ENCODE measurements at regions not wholly inside any gene's neighbourhood (a gene's known extent, or its start where the extent isn't known, plus 50 kb on each side); places are given as distances from the start of the nearest gene placed in this dataset.

DNA sequence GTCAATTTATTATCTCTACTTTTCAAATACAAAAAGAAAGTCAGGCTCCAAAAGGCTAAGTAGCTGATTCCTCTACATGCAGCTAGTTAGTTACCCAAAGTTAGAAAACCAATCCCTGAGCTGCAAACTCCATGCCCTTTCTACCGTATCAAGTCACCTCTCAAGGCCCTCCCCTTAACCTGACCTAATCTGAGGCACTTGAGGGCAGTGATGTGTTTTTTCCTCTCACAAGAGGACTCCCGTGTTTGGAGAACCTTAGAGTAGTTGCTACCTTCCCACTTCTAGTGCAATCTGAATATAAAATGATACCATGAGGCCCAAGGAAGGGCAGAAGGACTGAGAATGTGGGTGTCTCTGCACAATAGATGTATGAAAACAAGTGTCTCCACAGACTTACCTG, 907.9 kb upstream of the CELF4 start:
- TF ChIP-seq, protein P1, sequence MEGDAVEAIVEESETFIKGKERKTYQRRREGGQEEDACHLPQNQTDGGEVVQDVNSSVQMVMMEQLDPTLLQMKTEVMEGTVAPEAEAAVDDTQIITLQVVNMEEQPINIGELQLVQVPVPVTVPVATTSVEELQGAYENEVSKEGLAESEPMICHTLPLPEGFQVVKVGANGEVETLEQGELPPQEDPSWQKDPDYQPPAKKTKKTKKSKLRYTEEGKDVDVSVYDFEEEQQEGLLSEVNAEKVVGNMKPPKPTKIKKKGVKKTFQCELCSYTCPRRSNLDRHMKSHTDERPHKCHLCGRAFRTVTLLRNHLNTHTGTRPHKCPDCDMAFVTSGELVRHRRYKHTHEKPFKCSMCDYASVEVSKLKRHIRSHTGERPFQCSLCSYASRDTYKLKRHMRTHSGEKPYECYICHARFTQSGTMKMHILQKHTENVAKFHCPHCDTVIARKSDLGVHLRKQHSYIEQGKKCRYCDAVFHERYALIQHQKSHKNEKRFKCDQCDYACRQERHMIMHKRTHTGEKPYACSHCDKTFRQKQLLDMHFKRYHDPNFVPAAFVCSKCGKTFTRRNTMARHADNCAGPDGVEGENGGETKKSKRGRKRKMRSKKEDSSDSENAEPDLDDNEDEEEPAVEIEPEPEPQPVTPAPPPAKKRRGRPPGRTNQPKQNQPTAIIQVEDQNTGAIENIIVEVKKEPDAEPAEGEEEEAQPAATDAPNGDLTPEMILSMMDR (IDR thresholded peaks at IDR 0.05 in 8 of 11, conservative IDR thresholded peaks at IDR 0.05 in 3 of 11): no peak
- TF ChIP-seq POLR2A (IDR thresholded peaks at IDR 0.05): no peak
- TF ChIP-seq POLR2AphosphoS5 (IDR thresholded peaks at IDR 0.05): no peak
